ENCODE measurements at regions not wholly inside any gene's neighbourhood (a gene's known extent, or its start where the extent isn't known, plus 50 kb on each side); places are given as distances from the start of the nearest gene placed in this dataset.

- TF ChIP-seq, protein P1, sequence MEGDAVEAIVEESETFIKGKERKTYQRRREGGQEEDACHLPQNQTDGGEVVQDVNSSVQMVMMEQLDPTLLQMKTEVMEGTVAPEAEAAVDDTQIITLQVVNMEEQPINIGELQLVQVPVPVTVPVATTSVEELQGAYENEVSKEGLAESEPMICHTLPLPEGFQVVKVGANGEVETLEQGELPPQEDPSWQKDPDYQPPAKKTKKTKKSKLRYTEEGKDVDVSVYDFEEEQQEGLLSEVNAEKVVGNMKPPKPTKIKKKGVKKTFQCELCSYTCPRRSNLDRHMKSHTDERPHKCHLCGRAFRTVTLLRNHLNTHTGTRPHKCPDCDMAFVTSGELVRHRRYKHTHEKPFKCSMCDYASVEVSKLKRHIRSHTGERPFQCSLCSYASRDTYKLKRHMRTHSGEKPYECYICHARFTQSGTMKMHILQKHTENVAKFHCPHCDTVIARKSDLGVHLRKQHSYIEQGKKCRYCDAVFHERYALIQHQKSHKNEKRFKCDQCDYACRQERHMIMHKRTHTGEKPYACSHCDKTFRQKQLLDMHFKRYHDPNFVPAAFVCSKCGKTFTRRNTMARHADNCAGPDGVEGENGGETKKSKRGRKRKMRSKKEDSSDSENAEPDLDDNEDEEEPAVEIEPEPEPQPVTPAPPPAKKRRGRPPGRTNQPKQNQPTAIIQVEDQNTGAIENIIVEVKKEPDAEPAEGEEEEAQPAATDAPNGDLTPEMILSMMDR (IDR thresholded peaks at IDR 0.05) = no peak
Measured at GRCh38 chr7:46957195-46957594, 624.7 kb downstream of the TNS3 start.

GRCh38 chr7:46955531-46955930 lies 626.4 kb downstream of the TNS3 start:
- TF ChIP-seq, protein P1 (IDR thresholded peaks at IDR 0.05) = no peak

- TF ChIP-seq, protein P1 (IDR thresholded peaks at IDR 0.05) = no peak
Measured at GRCh38 chr7:46954181-46954580, 627.7 kb downstream of the TNS3 start.

GRCh38 chr7:46953008-46953407 lies 628.9 kb downstream of the TNS3 start:
- TF ChIP-seq, protein P1 (IDR thresholded peaks at IDR 0.05) = no peak

- TF ChIP-seq, protein P1 (IDR thresholded peaks at IDR 0.05) = no peak
Measured at GRCh38 chr7:46949270-46949931, 632.5 kb downstream of the TNS3 start.

- TF ChIP-seq, protein P1 (IDR thresholded peaks at IDR 0.05) = no peak
Measured at GRCh38 chr7:46948716-46949115, 633.2 kb downstream of the TNS3 start.

- TF ChIP-seq, protein P1 (IDR thresholded peaks at IDR 0.05) = no peak
Measured at GRCh38 chr7:46945328-46945727, 636.6 kb downstream of the TNS3 start.

DNA sequence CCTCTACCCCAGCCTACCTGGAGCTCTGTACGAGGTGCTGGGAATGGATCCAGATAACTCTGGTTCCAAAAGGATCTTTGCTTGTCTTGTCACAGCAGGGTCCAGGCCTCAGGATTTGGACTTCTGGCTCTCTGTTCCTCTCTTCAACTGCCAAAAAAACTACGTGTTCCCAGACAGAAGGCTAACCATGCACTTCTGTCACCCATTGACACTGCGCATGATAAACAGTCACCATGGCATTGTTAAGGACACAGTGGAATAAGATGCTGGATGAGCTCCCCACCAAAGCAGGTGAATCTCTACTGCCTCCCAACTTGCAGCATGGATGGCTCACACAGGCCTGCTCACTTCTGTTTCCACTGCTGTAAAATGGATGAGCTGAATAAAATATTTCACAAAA lies 637.9 kb downstream of the TNS3 start:
- TF ChIP-seq, protein P1 (IDR thresholded peaks at IDR 0.05) = no peak

All from LNCAP (cell line).